Liver (tissue), 3 donors: ENCODE measurements at regions not wholly inside any gene's neighbourhood (a gene's known extent, or its start where the extent isn't known, plus 50 kb on each side); places are given as distances from the start of the nearest gene placed in this dataset.

Experiments
- EGR1 ChIP-seq, 2 donors: IDR thresholded peaks; 2 replicates each; pipeline ENCODE4 v1.6.1; 2016 to 2018; ENCODE audit warnings: antibody characterized with exemption in 2 of 2, low read depth in 2 of 2
- FOXA1 ChIP-seq: IDR thresholded peaks from 2 replicates; pipeline ENCODE4 v1.6.1; 2016; ENCODE audit warnings: antibody characterized with exemption
- GABPA ChIP-seq, 2 donors: IDR thresholded peaks in 1 of 2; conservative IDR thresholded peaks in 1 of 2; 2 replicates each; pipeline ENCODE4 v1.6.1; 2016; ENCODE audit warnings: antibody characterized with exemption in 2 of 2, mild to moderate bottlenecking in 1 of 2, moderate library complexity in 1 of 2
- HNF4A ChIP-seq, 2 donors: conservative IDR thresholded peaks; 2 replicates each; pipeline ENCODE4 v1.6.1; 2016; ENCODE audit warnings: antibody characterized with exemption in 2 of 2, mild to moderate bottlenecking in 2 of 2
- NR2F2 ChIP-seq: IDR thresholded peaks from 2 replicates; pipeline ENCODE4 v1.6.1; 2016; ENCODE audit warnings: antibody characterized with exemption
- RAD21 ChIP-seq, 2 donors: IDR thresholded peaks; 2 replicates each; pipeline ENCODE4 v1.6.1; 2016; ENCODE audit warnings: antibody characterized with exemption in 2 of 2, mild to moderate bottlenecking in 2 of 2
- SP1 ChIP-seq: IDR thresholded peaks from 2 replicates; pipeline ENCODE4 v1.6.1; 2018; ENCODE audit warnings: antibody characterized with exemption, mild to moderate bottlenecking
- TAF1 ChIP-seq: conservative IDR thresholded peaks from 2 replicates; pipeline ENCODE4 v1.6.1; 2016; ENCODE audit warnings: antibody characterized with exemption, mild to moderate bottlenecking
- YY1 ChIP-seq: IDR thresholded peaks from 2 replicates; pipeline ENCODE4 v1.6.1; 2016; ENCODE audit warnings: antibody characterized with exemption, mild to moderate bottlenecking
- TF ChIP-seq, protein P1 (sequence below): IDR thresholded peaks from 2 replicates; pipeline ENCODE4 v1.6.1; 2016; ENCODE audit warnings: antibody characterized with exemption, mild to moderate bottlenecking
- TF ChIP-seq, protein P2 (sequence below): fragments of 150-350 bp; IDR thresholded peaks from 2 replicates; pipeline ENCODE4 v1.5.1; 2017; ENCODE audit warnings: improper control_type of control experiment, low read depth, low read length; ENCODE audit not compliant: missing input control
- TF ChIP-seq, protein P3 (sequence below): IDR thresholded peaks from 2 replicates; pipeline ENCODE4 v1.6.1; 2016; ENCODE audit warnings: antibody characterized with exemption
- TF ChIP-seq, protein P4 (sequence below): IDR thresholded peaks from 2 replicates; pipeline ENCODE4 v1.6.1; 2016; ENCODE audit warnings: antibody characterized with exemption
- TF ChIP-seq, protein P5 (sequence below): IDR thresholded peaks from 2 replicates; pipeline ENCODE4 v1.6.1; 2016; ENCODE audit warnings: antibody characterized with exemption
- donor health status: healthy.
- donor health status: healthy.

DNA sequence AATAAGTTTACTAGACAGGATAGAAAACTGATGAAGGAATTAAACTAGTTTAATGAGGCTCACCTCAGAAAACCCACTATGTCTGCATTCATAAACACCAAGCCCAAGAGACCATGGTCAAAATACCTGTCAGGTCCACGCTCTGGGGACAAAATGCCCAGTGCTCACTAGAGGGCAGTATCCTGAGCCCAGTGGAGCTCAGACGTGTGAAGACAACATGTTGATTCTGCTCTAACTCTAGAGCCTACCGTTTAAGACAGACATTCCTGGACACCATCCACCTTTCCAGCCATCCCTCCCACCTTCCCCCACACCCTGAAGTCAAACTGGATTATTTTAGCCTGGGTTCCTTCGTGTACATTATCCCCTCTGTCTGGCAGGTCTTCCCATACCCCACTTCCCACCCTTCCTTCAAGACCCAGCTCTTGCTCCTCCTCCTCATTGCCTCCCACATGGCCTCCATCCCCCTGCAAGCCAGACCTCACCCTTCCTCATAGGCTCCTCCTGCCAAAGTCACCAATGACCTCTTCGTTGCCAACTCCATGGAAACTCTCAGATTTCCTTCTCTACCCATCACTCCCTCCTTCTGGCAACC is 142.3 kb upstream of the FSTL4 start:
- TF ChIP-seq FOXA1 (no peak), GABPA (IDR thresholded peaks at IDR 0.05 in 1 of 2, conservative IDR thresholded peaks at IDR 0.05 in 1 of 2) (no peak), NR2F2 (no peak), EGR1 (IDR thresholded peaks at IDR 0.05; ENCODE audit: low read depth in 2 of 2) (no peak), HNF4A (conservative IDR thresholded peaks at IDR 0.05) (no peak), SP1 (no peak), RAD21 (IDR thresholded peaks at IDR 0.05) (peak; percentile 72 to 82), TAF1 (no peak), YY1 (no peak)
- TF ChIP-seq, protein P1, sequence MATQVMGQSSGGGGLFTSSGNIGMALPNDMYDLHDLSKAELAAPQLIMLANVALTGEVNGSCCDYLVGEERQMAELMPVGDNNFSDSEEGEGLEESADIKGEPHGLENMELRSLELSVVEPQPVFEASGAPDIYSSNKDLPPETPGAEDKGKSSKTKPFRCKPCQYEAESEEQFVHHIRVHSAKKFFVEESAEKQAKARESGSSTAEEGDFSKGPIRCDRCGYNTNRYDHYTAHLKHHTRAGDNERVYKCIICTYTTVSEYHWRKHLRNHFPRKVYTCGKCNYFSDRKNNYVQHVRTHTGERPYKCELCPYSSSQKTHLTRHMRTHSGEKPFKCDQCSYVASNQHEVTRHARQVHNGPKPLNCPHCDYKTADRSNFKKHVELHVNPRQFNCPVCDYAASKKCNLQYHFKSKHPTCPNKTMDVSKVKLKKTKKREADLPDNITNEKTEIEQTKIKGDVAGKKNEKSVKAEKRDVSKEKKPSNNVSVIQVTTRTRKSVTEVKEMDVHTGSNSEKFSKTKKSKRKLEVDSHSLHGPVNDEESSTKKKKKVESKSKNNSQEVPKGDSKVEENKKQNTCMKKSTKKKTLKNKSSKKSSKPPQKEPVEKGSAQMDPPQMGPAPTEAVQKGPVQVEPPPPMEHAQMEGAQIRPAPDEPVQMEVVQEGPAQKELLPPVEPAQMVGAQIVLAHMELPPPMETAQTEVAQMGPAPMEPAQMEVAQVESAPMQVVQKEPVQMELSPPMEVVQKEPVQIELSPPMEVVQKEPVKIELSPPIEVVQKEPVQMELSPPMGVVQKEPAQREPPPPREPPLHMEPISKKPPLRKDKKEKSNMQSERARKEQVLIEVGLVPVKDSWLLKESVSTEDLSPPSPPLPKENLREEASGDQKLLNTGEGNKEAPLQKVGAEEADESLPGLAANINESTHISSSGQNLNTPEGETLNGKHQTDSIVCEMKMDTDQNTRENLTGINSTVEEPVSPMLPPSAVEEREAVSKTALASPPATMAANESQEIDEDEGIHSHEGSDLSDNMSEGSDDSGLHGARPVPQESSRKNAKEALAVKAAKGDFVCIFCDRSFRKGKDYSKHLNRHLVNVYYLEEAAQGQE: no peak
- TF ChIP-seq, protein P2, sequence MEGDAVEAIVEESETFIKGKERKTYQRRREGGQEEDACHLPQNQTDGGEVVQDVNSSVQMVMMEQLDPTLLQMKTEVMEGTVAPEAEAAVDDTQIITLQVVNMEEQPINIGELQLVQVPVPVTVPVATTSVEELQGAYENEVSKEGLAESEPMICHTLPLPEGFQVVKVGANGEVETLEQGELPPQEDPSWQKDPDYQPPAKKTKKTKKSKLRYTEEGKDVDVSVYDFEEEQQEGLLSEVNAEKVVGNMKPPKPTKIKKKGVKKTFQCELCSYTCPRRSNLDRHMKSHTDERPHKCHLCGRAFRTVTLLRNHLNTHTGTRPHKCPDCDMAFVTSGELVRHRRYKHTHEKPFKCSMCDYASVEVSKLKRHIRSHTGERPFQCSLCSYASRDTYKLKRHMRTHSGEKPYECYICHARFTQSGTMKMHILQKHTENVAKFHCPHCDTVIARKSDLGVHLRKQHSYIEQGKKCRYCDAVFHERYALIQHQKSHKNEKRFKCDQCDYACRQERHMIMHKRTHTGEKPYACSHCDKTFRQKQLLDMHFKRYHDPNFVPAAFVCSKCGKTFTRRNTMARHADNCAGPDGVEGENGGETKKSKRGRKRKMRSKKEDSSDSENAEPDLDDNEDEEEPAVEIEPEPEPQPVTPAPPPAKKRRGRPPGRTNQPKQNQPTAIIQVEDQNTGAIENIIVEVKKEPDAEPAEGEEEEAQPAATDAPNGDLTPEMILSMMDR: peak; percentile 65
- TF ChIP-seq, protein P3, sequence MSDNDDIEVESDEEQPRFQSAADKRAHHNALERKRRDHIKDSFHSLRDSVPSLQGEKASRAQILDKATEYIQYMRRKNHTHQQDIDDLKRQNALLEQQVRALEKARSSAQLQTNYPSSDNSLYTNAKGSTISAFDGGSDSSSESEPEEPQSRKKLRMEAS: no peak
- TF ChIP-seq, protein P4, sequence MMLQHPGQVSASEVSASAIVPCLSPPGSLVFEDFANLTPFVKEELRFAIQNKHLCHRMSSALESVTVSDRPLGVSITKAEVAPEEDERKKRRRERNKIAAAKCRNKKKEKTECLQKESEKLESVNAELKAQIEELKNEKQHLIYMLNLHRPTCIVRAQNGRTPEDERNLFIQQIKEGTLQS: no peak
- TF ChIP-seq, protein P5, sequence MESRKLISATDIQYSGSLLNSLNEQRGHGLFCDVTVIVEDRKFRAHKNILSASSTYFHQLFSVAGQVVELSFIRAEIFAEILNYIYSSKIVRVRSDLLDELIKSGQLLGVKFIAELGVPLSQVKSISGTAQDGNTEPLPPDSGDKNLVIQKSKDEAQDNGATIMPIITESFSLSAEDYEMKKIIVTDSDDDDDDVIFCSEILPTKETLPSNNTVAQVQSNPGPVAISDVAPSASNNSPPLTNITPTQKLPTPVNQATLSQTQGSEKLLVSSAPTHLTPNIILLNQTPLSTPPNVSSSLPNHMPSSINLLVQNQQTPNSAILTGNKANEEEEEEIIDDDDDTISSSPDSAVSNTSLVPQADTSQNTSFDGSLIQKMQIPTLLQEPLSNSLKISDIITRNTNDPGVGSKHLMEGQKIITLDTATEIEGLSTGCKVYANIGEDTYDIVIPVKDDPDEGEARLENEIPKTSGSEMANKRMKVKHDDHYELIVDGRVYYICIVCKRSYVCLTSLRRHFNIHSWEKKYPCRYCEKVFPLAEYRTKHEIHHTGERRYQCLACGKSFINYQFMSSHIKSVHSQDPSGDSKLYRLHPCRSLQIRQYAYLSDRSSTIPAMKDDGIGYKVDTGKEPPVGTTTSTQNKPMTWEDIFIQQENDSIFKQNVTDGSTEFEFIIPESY: no peak
